HG03469 (cell line): ENCODE measurements at regions not wholly inside any gene's neighbourhood (a gene's known extent, or its start where the extent isn't known, plus 50 kb on each side); places are given as distances from the start of the nearest gene placed in this dataset.
A peak's percentile ranks its signal among the peaks of the same experiment; 100 is the strongest.

ENCODE experiments used
- ATAC-seq: cut with Tn5 transposase; IDR thresholded peaks from one replicate; pipeline ENCODE4 v1.9.1; 2021; ENCODE audit warnings: mild to moderate bottlenecking, moderate library complexity, moderate number of reproducible peaks; ENCODE audit not compliant: unreplicated experiment

DNA sequence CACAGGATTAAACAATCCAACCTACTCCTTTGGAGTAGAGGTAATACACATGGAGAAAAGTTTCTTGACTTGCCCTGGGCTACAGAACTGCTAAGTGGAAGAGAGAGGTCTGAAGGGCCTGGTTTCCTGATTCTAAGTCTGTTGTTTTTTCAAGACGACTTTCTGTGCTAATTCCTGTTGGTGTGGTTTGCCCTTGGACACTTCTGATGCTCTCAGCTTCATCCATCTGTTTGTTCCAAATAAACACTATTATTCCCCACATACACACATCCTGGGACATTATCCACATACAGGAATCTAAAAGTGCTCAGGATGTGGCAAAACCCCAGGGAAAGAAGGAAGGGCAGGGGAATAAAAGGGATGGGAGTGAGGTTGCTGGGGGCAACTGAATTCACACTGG, 393.5 kb upstream of the TBL1XR1 start:
- ATAC-seq, result no peak

GRCh38 chr3:177591379-177591778, 394.1 kb upstream of the TBL1XR1 start:
- peak; percentile 54 for ATAC-seq

DNA sequence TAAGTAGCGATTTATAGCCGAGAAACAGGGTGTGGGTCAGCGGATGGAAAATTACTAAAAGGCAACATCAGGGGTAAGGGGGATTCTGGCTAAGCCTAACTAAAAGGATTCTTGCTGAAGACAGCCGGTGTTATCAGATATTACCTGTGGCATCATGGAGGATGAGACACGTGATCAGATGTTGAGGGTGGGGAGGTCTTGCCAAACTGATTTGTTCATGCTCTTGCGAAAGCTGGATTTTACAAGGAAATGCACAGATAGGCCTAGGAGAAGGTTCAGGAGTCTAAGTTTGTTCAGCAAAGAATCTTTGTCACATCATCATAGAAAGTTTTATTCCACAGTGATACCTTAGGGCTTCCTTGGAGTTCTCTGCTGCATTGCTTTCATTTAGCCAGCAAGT, 396.8 kb upstream of the TBL1XR1 start:
- ATAC-seq, result no peak

- no peak for ATAC-seq
Measured at GRCh38 chr3:177595530-177596188, 398.4 kb upstream of the TBL1XR1 start.

- ATAC-seq, result no peak
Measured at GRCh38 chr3:177596248-177596815, 399.1 kb upstream of the TBL1XR1 start.

GRCh38 chr3:177596816-177597271, 399.6 kb upstream of the TBL1XR1 start:
- no peak for ATAC-seq

DNA sequence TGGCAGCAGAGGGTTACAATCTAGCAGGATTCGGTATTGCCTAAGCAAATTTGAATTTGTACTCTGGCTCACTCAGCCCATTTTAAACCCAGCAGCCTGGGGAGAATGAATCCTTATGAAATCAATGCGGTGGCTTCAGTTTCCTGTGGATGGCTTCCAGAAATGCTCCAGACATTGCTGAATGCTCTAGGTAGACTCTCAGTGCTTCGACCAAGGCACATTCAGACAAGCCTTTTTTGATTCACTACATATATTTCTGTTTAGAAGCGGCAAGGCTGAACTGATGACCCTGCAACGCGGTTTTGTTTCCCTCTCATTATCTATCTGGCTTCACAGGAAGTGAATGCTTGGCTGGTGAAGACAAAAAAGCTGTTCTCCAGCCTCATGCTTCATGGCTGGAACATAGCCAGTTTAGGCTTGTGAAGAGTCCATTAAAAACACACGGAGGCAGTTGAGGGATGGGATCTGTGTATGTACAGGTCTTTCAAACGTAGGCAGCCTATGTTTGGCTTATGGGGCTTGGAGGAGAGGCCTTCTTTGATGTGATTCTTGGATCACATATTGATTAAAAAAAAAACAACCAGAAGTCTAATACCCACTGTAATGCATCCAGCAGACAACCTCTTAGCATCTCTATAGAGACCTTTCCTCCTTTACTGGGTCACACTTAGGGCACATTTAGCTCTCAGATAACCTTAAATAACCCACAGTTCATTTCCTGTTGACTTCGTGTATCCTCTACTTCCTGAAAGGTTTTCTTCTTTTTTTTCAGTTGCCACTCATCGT, 400.2 kb upstream of the TBL1XR1 start:
- ATAC-seq, result peak; percentile 87

GRCh38 chr3:177598097-177598833, 401.0 kb upstream of the TBL1XR1 start:
- ATAC-seq, result no peak

DNA sequence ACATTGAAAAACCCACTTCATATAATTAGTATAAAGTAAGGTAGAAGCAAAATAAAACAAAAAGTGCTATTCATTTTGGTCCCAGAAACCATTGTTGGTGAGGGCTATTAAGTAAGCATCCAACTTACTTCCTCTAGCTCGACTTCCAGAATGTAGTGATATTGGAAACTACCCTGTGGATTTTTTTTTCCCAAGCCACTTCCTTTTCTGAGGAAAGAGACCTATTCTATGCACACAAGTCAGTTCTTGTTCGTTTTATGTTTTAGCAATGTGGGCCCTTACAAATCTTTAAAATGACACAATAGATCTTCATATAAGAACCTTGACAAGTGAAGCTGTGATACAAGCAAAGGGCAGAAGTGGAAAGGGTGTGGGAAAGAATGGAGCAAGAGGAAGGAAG, 402.0 kb upstream of the TBL1XR1 start:
- no peak for ATAC-seq

- ATAC-seq, result no peak
Measured at GRCh38 chr3:177599837-177600236, 402.6 kb upstream of the TBL1XR1 start.

DNA sequence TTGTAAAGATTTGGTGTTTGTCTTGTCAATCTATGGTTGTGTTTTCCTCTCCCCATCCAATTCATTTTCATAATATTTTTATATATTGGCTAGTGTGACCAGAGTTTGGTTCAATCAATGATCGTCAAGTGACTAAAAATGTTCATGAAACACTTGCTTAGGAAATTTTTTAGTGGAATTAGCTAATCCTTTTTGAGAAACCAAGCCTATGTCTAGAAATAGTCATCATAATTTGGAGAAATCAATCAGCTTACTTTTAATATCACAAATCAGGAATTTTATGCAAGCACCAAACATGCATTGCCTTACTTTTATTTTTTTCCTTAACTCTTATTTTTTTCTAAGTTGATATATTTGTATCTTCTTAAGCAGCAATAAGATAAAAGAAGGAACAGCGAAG, 403.1 kb upstream of the TBL1XR1 start:
- ATAC-seq, result no peak

DNA sequence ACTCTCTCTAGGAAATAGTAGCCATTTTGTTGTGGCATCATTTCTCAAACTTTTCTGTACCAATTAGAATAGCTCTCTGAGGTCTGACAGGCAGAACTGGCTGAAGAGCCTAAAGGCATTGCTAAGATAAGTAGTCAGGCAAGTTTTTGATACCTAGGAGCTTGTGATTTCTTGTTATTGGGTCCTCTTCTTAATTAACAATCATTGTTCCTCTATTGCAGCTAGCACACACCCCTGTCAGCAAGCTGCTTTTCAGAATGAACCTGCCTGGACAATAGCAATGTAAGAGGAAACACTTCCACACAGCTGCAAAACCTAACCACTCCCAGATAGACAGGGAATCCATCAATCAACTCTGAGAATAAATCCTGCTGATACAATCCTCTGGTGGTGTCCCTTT, 403.9 kb upstream of the TBL1XR1 start:
- no peak for ATAC-seq

GRCh38 chr3:177602601-177603147, 405.4 kb upstream of the TBL1XR1 start:
- no peak for ATAC-seq

DNA sequence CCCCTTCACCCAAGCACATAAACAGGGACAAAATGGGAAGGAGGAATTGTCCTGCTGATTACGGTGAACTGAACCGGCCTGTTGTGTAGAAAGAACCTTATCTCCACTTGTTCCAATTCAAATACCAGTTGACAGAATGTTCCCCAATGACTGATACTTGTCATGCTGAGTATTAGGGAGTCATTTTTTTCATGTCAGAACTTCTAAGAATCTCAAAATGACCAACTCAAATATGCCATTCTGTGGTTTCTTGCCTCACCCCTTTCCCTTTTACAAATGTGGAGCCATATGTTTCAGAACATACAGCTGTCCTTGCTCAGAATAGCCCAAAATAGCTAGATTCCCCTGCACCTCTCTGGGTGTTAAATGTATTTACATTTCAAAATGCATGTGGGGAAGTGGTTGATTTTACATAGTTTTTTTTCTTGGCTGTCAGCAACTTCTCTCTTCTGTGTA, 405.9 kb upstream of the TBL1XR1 start:
- peak; percentile 58 for ATAC-seq

DNA sequence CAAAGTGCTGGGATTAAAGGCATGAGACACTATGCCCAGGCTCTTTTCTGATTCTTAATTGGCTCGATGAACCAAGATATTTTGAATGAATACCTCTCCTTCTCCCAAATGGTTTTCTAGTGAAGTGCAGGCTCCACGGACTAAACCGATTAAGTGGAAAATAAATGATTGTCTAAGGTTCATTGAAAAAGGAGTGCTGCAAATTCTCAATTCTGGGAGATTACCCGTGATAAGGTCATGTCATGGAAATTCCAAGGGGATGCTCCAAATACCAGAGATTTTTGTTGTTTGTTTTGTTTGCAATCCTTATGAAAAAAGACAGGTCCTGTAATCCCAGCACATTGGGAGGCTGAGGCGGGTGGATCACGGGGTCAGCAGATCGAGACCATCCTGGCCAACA, 406.9 kb upstream of the TBL1XR1 start:
- ATAC-seq, result no peak

GRCh38 chr3:177606891-177607290, 409.6 kb upstream of the TBL1XR1 start:
- no peak for ATAC-seq

DNA sequence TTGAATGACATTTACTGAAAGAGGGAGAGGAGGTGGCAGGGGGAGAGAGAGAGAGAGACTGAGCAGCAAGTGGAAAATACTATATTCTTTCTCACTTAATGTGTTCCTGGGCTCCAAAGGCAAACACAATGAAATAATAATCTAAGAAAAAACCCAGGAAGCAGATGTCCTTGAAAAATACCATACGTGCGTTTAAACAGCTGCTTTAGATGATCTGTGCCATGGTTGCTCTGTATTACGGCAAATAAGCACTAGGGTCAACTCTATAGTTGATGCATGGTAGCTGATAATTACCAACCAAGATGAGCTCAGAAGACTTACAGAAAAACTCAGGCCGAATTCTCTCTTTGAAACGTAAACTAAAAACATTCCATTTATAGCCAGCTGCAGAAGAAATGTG, 410.3 kb upstream of the TBL1XR1 start:
- no peak for ATAC-seq

- no peak for ATAC-seq
Measured at GRCh38 chr3:177608443-177608842, 411.2 kb upstream of the TBL1XR1 start.

- ATAC-seq, result no peak
Measured at GRCh38 chr3:177609613-177610012, 412.3 kb upstream of the TBL1XR1 start.

- no peak for ATAC-seq
Measured at GRCh38 chr3:177610262-177610661, 413.0 kb upstream of the TBL1XR1 start.
